ENCODE measurements at regions not wholly inside any gene's neighbourhood (a gene's known extent, or its start where the extent isn't known, plus 50 kb on each side); places are given as distances from the start of the nearest gene placed in this dataset.

- Histone ChIP-seq H3K36me3 (replicated peaks in 1 of 2; ENCODE audit: control extremely low read depth in 1 of 2, control insufficient read depth in 1 of 2, extremely low read depth in 1 of 2, insufficient read depth in 2 of 2, low read length in 1 of 2) (no peaks in the 10 kb centered on the region), H3K9ac (ENCODE audit: low read length) (no peak overlapping the region), H3K4me1 (ENCODE audit: control insufficient read depth in 2 of 2, insufficient read depth in 2 of 2, low read length in 2 of 2) (no peaks in the 10 kb centered on the region), H3K27me3 (replicated peaks in 1 of 4; ENCODE audit: control extremely low read depth in 1 of 4, control insufficient read depth in 3 of 4, insufficient read depth in 4 of 4, low read length in 3 of 4) (no peaks in the 10 kb centered on the region), H3K4me2 (replicated peaks; ENCODE audit: low read depth, low read length, poor library complexity, severe bottlenecking) (no peak overlapping the region), H3K79me2 (ENCODE audit: control insufficient read depth, insufficient read depth, low read length) (no peaks in the 10 kb centered on the region), H3K9me3 (ENCODE audit: control extremely low read depth in 1 of 3, control insufficient read depth in 2 of 3, insufficient read depth in 1 of 3, low read length in 2 of 3) (peaks cover 0 to 2% (median 0%) of the 10 kb centered on the region in 3 donors), H3K27ac (ENCODE audit: low read length in 2 of 2) (no peak overlapping the region), H2AFZ (ENCODE audit: insufficient read depth, low read depth, low read length, poor library complexity, severe bottlenecking) (no peak overlapping the region), H4K20me1 (ENCODE audit: control insufficient read depth, insufficient read depth, low read length, poor library complexity, severe bottlenecking) (no peaks in the 10 kb centered on the region), H3K4me3 (ENCODE audit: control extremely low read depth in 1 of 5, extremely low read depth in 1 of 5, insufficient read depth in 1 of 5, low read depth in 2 of 5, low read length in 4 of 5) (no peak overlapping the region)
- no CpG with 5 or more reads among the region's 3 CpGs for WGBS (ENCODE audit: insufficient coverage)
- H3K9me3 Mint-ChIP-seq (ENCODE audit: insufficient read depth): no peaks in the 10 kb centered on the region
- intact Hi-C loops (cut with micrococcal nuclease): no loop called here
- no peaks in the 10 kb centered on the region for H3K4me1 Mint-ChIP-seq
- no peak overlapping the region for H3K4me3 Mint-ChIP-seq
- POLR2A ChIA-PET: no interaction called here
- peaks cover 14% of the 10 kb centered on the region for H3K27me3 Mint-ChIP-seq
- no peak for TF ChIP-seq CTCF (IDR thresholded peaks at IDR 0.05)
- no peak for TF ChIP-seq EZH2 (IDR thresholded peaks at IDR 0.05; ENCODE audit: borderline replicate concordance, insufficient read depth, low read depth, low read length, poor library complexity, severe bottlenecking)
- ATAC-seq (ENCODE audit: low read depth) (no peak), DNase-seq (no peak)
- CTCF ChIA-PET: no interaction called here
- H3K27ac Mint-ChIP-seq: no peak overlapping the region
Observed at GRCh38 chr9:126152622-126153362, 173.8 kb upstream of the MVB12B start.

GRCh38 chr9:126153382-126153781, 173.2 kb upstream of the MVB12B start:
- ChIA-PET CTCF (no interaction called here), POLR2A (no interaction called here)
- H2AFZ ChIP-seq (ENCODE audit: insufficient read depth, low read depth, low read length, poor library complexity, severe bottlenecking): no peak overlapping the region
- ATAC-seq (ENCODE audit: low read depth) (no peak), DNase-seq (no peak)
- H3K9ac ChIP-seq (ENCODE audit: low read length): no peak overlapping the region
- H3K27me3 Mint-ChIP-seq: peaks cover 14% of the 10 kb centered on the region
- H3K9me3 ChIP-seq (ENCODE audit: control extremely low read depth in 1 of 3, control insufficient read depth in 2 of 3, insufficient read depth in 1 of 3, low read length in 2 of 3): peaks cover 0 to 2% (median 0%) of the 10 kb centered on the region in 3 donors
- H3K9me3 Mint-ChIP-seq (ENCODE audit: insufficient read depth): no peaks in the 10 kb centered on the region
- H3K27ac Mint-ChIP-seq: no peak overlapping the region
- no peaks in the 10 kb centered on the region for H3K36me3 ChIP-seq (replicated peaks in 1 of 2; ENCODE audit: control extremely low read depth in 1 of 2, control insufficient read depth in 1 of 2, extremely low read depth in 1 of 2, insufficient read depth in 2 of 2, low read length in 1 of 2)
- no peaks in the 10 kb centered on the region for H3K27me3 ChIP-seq (replicated peaks in 1 of 4; ENCODE audit: control extremely low read depth in 1 of 4, control insufficient read depth in 3 of 4, insufficient read depth in 4 of 4, low read length in 3 of 4)
- no peaks in the 10 kb centered on the region for H3K4me1 ChIP-seq (ENCODE audit: control insufficient read depth in 2 of 2, insufficient read depth in 2 of 2, low read length in 2 of 2)
- H4K20me1 ChIP-seq (ENCODE audit: control insufficient read depth, insufficient read depth, low read length, poor library complexity, severe bottlenecking): no peaks in the 10 kb centered on the region
- no peak overlapping the region for H3K27ac ChIP-seq (ENCODE audit: low read length in 2 of 2)
- intact Hi-C loops (cut with micrococcal nuclease): no loop called here
- no peaks in the 10 kb centered on the region for H3K4me1 Mint-ChIP-seq
- WGBS (ENCODE audit: insufficient coverage): 69% methylated on average over 5 of the region's 6 CpGs
- no peak overlapping the region for H3K4me3 ChIP-seq (ENCODE audit: control extremely low read depth in 1 of 5, extremely low read depth in 1 of 5, insufficient read depth in 1 of 5, low read depth in 2 of 5, low read length in 4 of 5)
- no peak for TF ChIP-seq EZH2 (IDR thresholded peaks at IDR 0.05; ENCODE audit: borderline replicate concordance, insufficient read depth, low read depth, low read length, poor library complexity, severe bottlenecking)
- no peak for TF ChIP-seq CTCF (IDR thresholded peaks at IDR 0.05)
- no peak overlapping the region for H3K4me2 ChIP-seq (replicated peaks; ENCODE audit: low read depth, low read length, poor library complexity, severe bottlenecking)
- H3K79me2 ChIP-seq (ENCODE audit: control insufficient read depth, insufficient read depth, low read length): no peaks in the 10 kb centered on the region
- H3K4me3 Mint-ChIP-seq: no peak overlapping the region
